Stimulated activated effector memory CD8-positive, alpha-beta T cell treated with anti-CD3 and anti-CD28 coated beads, Interleukin-12 subunit alpha, Interleukin-12 subunit beta, amount 100 ng/mL, for 72 hours (primary cell): ENCODE measurements at regions not wholly inside any gene's neighbourhood (a gene's known extent, or its start where the extent isn't known, plus 50 kb on each side); places are given as distances from the start of the nearest gene placed in this dataset.

ENCODE experiments used
- ATAC-seq: fragments of 150-1000 bp; cut with Tn5 transposase; 2 replicates; pipeline ENCODE4 v1.10.0; 2021
- DNase-seq, 2 donors: peaks; one replicate each; pipeline ENCODE4 v3.0.0; 2021 to 2022; ENCODE audit warnings: low spot score in 2 of 2
- H3K27ac Mint-ChIP-seq: one replicate; pipeline ENCODE4 v1.8.0; 2022; ENCODE audit warnings: mild to moderate bottlenecking, mixed read lengths
- H3K36me3 Mint-ChIP-seq: one replicate; pipeline ENCODE4 v1.8.0; 2022; ENCODE audit warnings: mild to moderate bottlenecking, mixed read lengths
- H3K4me1 Mint-ChIP-seq: one replicate; pipeline ENCODE4 v1.8.0; 2022; ENCODE audit warnings: mixed read lengths
- H3K4me3 Mint-ChIP-seq: one replicate; pipeline ENCODE4 v1.8.0; 2022; ENCODE audit warnings: mild to moderate bottlenecking, mixed read lengths
- H3K9me3 Mint-ChIP-seq: one replicate; pipeline ENCODE4 v1.8.0; 2022; ENCODE audit warnings: mixed read lengths

DNA sequence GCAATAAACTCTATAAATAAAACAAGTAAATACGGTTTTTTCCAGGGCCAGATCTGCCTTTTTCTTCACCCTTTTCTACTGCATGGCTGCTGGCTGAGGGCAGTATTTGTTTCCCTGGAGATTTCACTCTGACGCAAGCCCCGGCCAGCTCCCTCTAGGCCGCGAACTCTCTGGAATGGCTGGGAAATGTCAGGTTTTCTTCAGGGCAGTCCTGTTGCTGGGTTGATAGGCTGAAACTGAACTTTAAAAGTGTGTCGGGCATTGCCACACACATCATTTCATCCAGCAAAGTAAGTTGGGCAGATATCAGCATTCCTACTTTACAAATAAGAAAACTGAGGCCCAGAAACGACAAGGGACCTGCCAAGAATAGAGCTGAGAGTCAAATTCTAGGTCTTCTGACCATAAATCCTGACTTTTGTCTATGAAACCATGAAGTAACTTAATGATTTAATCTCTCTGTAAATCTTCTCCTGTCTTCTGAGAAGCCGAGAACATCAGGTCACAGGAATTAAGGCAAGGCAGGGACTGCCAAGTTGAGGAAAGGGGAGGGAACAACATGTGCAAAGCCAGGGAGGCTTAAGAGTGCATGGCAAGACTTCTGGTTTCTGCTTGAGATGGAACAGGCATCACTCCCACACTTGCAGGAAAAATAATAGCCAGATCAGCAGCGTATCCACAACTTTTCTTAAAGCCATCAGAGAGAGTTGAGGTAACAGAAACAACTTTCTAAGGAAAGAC is 205.0 kb upstream of the CCDC196 start:
- H3K4me1 Mint-ChIP-seq, result no peaks in the 10 kb centered on the region

GRCh38 chr14:66284346-66284745 is 201.8 kb upstream of the CCDC196 start:
- DNase-seq (no peak), ATAC-seq (no peak)
- Mint-ChIP-seq H3K4me3 (no peak overlapping the region), H3K9me3 (peaks cover 5% of the 10 kb centered on the region), H3K36me3 (no peaks in the 10 kb centered on the region), H3K27ac (no peak overlapping the region), H3K4me1 (no peaks in the 10 kb centered on the region)

More for the DNA sequence above, 205.0 kb upstream of the CCDC196 start:
- ATAC-seq, result no peak
- H3K9me3 Mint-ChIP-seq, result peaks cover 8% of the 10 kb centered on the region
- H3K27ac Mint-ChIP-seq, result no peak overlapping the region
- H3K4me3 Mint-ChIP-seq, result no peak overlapping the region
- DNase-seq, result no peak
- H3K36me3 Mint-ChIP-seq, result no peaks in the 10 kb centered on the region

GRCh38 chr14:66288511-66288910 is 197.7 kb upstream of the CCDC196 start:
- no peaks in the 10 kb centered on the region for H3K4me1 Mint-ChIP-seq
- no peak overlapping the region for H3K4me3 Mint-ChIP-seq
- ATAC-seq (no peak), DNase-seq (no peak)
- no peaks in the 10 kb centered on the region for H3K36me3 Mint-ChIP-seq
- H3K9me3 Mint-ChIP-seq, result no peaks in the 10 kb centered on the region
- H3K27ac Mint-ChIP-seq, result no peak overlapping the region

GRCh38 chr14:66291756-66292155 is 194.4 kb upstream of the CCDC196 start:
- H3K9me3 Mint-ChIP-seq, result no peaks in the 10 kb centered on the region
- H3K27ac Mint-ChIP-seq, result no peak overlapping the region
- no peak overlapping the region for H3K4me3 Mint-ChIP-seq
- peaks cover 6% of the 10 kb centered on the region for H3K4me1 Mint-ChIP-seq
- H3K36me3 Mint-ChIP-seq, result no peaks in the 10 kb centered on the region
- DNase-seq (no peak), ATAC-seq (no peak)

- no peak for ATAC-seq
- Mint-ChIP-seq H3K4me3 (no peak overlapping the region), H3K4me1 (peaks cover 6% of the 10 kb centered on the region), H3K36me3 (no peaks in the 10 kb centered on the region), H3K9me3 (peaks cover 6% of the 10 kb centered on the region), H3K27ac (no peak overlapping the region)
- no peak for DNase-seq
Measured at GRCh38 chr14:66293533-66294105, 192.6 kb upstream of the CCDC196 start.

DNA sequence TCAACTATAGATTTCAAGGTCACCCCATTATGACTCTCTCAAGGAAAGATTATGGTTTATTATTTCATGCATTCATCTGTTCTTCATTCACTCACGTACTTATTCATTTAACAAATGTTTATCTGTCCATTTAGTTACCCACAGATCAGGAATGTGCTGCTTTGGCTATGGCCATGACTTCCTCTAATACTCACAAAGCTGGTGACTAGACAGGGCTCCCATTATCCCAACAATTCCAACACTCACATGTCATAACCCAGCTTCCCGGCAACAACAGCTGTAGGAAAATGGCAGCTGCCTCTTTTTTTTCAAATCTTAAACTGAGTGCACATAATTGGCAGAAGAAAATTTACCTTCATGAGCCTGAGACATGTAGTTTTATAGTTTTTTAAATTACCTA is 190.8 kb upstream of the CCDC196 start:
- Mint-ChIP-seq H3K9me3 (peaks cover 6% of the 10 kb centered on the region), H3K36me3 (no peaks in the 10 kb centered on the region), H3K27ac (no peak overlapping the region), H3K4me1 (peaks cover 6% of the 10 kb centered on the region), H3K4me3 (no peak overlapping the region)
- no peak for ATAC-seq
- no peak for DNase-seq

DNA sequence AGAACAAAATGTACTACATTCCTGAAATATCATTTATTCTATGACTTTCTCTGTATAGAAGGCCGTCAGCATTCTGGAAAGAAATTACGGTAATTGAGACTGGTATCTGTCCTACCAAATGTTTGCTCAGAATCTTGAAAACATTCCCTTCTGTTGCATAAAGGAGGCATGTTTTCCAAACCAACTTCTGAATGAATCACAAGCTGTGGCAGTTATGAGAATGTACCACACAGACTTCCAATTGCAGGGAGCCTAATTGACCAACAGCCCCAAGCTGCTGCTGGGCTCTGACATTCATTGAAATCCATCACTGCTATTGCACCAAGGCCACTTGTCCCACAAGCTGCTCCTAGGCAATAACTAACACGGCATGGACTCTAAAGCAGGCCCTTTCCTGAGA is 185.3 kb upstream of the CCDC196 start:
- Mint-ChIP-seq H3K36me3 (no peaks in the 10 kb centered on the region), H3K27ac (no peak overlapping the region), H3K4me1 (no peaks in the 10 kb centered on the region), H3K4me3 (no peak overlapping the region), H3K9me3 (peaks cover 10% of the 10 kb centered on the region)
- no peak for DNase-seq
- no peak for ATAC-seq

GRCh38 chr14:66306101-66306500 is 180.1 kb upstream of the CCDC196 start:
- Mint-ChIP-seq H3K36me3 (no peaks in the 10 kb centered on the region), H3K4me3 (no peak overlapping the region), H3K27ac (no peak overlapping the region), H3K9me3 (peaks cover 7% of the 10 kb centered on the region), H3K4me1 (no peaks in the 10 kb centered on the region)
- no peak for DNase-seq
- no peak for ATAC-seq

GRCh38 chr14:66311058-66311457 is 175.1 kb upstream of the CCDC196 start:
- H3K27ac Mint-ChIP-seq, result no peak overlapping the region
- no peak for ATAC-seq
- no peaks in the 10 kb centered on the region for H3K36me3 Mint-ChIP-seq
- no peak for DNase-seq
- H3K4me1 Mint-ChIP-seq, result no peaks in the 10 kb centered on the region
- H3K9me3 Mint-ChIP-seq, result peaks cover 3% of the 10 kb centered on the region
- H3K4me3 Mint-ChIP-seq, result no peak overlapping the region

DNA sequence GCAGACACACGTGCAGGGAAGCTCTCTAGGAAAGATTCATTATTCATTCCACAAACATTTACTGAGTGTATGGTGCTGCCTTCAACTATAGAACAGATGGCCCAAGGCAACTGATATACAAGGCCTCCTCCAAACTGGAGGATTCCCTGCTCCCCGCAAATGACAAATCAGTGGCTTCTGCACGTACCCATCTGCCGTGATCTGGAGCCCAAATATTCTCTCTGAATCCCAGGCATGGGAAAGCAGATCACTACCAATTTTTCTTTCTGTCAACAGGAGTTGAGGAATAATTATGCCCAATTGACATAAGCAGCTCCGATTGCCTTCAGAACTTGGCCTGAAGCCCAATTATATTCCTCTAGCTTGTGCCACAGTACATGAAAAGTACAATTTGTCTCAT is 174.2 kb upstream of the CCDC196 start:
- Mint-ChIP-seq H3K4me3 (no peak overlapping the region), H3K9me3 (peaks cover 3% of the 10 kb centered on the region), H3K4me1 (no peaks in the 10 kb centered on the region), H3K36me3 (no peaks in the 10 kb centered on the region), H3K27ac (no peak overlapping the region)
- no peak for ATAC-seq
- DNase-seq, result no peak

DNA sequence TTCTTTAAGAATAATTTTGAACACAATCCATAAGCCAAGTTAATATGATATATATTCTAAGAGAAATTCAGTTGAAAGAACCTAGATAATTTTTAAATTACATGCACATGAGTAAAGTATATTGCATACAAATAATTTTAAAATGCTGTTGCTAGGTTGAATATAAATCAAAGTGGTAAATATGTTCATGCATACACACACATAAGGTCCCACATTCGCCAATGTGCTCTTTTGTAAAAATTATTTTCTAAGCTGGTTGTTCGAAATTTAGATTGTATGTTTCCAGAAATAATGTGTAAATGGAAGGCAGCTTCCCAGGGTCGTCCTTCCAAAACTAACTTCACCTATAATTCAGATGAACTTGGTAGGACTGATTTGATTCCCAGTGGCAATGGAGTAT is 173.7 kb upstream of the CCDC196 start:
- peaks cover 7% of the 10 kb centered on the region for H3K9me3 Mint-ChIP-seq
- H3K4me3 Mint-ChIP-seq, result no peak overlapping the region
- H3K4me1 Mint-ChIP-seq, result no peaks in the 10 kb centered on the region
- H3K27ac Mint-ChIP-seq, result no peak overlapping the region
- no peak for ATAC-seq
- no peaks in the 10 kb centered on the region for H3K36me3 Mint-ChIP-seq
- no peak for DNase-seq

- Mint-ChIP-seq H3K36me3 (no peaks in the 10 kb centered on the region), H3K4me1 (no peaks in the 10 kb centered on the region), H3K4me3 (no peak overlapping the region), H3K27ac (no peak overlapping the region), H3K9me3 (peaks cover 14% of the 10 kb centered on the region)
- DNase-seq (no peak), ATAC-seq (no peak)
Measured at GRCh38 chr14:66315098-66315497, 171.1 kb upstream of the CCDC196 start.

DNA sequence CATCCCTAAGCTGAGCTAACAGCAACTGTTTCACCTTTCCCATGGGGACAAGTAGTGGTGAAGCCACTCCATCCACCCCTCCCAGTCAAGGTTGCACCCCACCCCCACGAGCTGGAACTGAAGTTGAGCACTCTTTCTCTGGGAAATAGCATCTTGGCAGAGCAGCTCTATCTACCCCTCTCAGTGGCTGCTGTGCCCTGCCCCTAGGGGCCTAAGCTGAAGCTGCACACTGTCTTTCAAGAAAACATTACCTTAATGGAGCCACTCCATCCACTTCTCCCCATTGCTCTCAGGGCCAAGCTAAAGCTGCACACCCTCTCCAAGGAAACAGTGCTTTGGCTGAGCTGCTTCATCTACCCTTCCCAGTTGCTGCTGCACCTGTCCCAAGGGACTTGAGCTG is 170.6 kb upstream of the CCDC196 start:
- ATAC-seq (no peak), DNase-seq (no peak)
- H3K27ac Mint-ChIP-seq, result no peak overlapping the region
- no peaks in the 10 kb centered on the region for H3K4me1 Mint-ChIP-seq
- H3K36me3 Mint-ChIP-seq, result no peaks in the 10 kb centered on the region
- no peak overlapping the region for H3K4me3 Mint-ChIP-seq
- H3K9me3 Mint-ChIP-seq, result peaks cover 14% of the 10 kb centered on the region

GRCh38 chr14:66322564-66322963 is 163.6 kb upstream of the CCDC196 start:
- ATAC-seq (no peak), DNase-seq (no peak)
- Mint-ChIP-seq H3K36me3 (no peaks in the 10 kb centered on the region), H3K9me3 (peaks cover 9% of the 10 kb centered on the region), H3K4me1 (no peaks in the 10 kb centered on the region), H3K27ac (no peak overlapping the region), H3K4me3 (no peak overlapping the region)

DNA sequence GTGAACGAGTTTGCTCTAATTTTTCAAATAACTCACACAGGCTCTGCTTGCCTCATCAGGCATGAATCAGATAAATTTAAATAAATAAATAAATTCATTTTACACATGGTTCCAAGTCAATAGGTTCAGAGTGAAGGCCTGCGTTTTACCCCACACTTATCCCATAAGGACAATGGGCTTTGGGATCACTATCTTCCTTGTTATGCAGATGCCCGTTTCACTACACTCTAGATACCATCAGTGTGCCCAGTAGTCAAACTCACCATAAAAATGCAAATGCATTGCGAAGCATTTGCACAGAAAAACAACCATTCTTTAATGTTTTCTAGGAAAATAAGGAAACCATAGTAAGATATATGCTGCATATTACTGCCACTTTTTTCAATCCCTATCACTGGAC is 155.9 kb upstream of the CCDC196 start:
- ATAC-seq (no peak), DNase-seq (no peak)
- no peak overlapping the region for H3K4me3 Mint-ChIP-seq
- H3K27ac Mint-ChIP-seq, result no peak overlapping the region
- H3K4me1 Mint-ChIP-seq, result no peaks in the 10 kb centered on the region
- H3K36me3 Mint-ChIP-seq, result no peaks in the 10 kb centered on the region
- H3K9me3 Mint-ChIP-seq, result no peaks in the 10 kb centered on the region

DNA sequence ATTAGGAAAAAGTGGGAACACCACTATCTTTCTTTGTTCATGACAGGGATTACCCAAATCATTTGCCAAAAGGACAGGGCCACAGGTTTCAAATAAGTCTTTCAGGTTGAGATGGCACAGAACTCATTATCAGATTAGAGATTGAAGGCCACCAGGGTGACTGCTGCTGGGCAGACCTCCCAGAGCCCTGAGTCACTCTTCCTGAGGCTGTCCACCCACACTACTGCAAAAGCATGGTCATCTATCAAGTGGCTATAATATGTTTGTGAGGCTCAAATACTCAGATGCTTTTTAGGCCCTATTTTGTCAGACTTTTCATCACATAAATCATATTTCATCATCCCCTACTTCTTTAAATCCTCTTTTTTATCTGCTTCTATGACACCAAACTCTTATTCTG is 155.3 kb upstream of the CCDC196 start:
- Mint-ChIP-seq H3K4me3 (no peak overlapping the region), H3K4me1 (no peaks in the 10 kb centered on the region), H3K9me3 (peaks cover 3% of the 10 kb centered on the region), H3K27ac (no peak overlapping the region), H3K36me3 (no peaks in the 10 kb centered on the region)
- DNase-seq (no peak), ATAC-seq (no peak)
